ENCODE measurements at regions not wholly inside any gene's neighbourhood (a gene's known extent, or its start where the extent isn't known, plus 50 kb on each side); places are given as distances from the start of the nearest gene placed in this dataset.

GRCh38 chr20:53718142-53719021 is 124.7 kb upstream of the ZNF217 start:
- no peak for TF ChIP-seq CTCF (IDR thresholded peaks at IDR 0.05; ENCODE audit: insufficient read depth, low read depth, low read length)
- DNase-seq (ENCODE audit: low read depth): no peak
- H3K4me3 ChIP-seq (ENCODE audit: low read depth, low read length): no peak overlapping the region

DNA sequence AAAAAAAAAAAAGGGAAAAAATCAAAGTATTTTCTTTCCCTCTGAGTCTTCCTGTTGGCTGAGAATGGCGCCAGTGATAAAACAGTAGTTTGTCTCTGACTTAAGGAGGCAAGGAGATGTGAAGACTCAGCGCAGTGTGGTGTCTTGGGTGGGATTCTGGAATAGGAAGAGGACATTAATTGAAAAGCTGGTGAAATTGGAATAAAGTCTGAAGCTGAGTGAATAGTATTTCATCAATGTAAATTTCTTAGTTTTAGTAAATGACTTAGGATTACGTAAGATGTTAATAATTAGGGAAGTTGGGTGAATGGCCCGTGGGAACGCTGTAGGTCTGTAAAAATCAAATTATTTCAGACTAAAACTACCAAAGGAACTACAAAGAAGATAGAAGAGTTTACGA is 122.8 kb upstream of the ZNF217 start:
- DNase-seq (ENCODE audit: low read depth): no peak
- no peak for TF ChIP-seq CTCF (IDR thresholded peaks at IDR 0.05; ENCODE audit: insufficient read depth, low read depth, low read length)
- H3K4me3 ChIP-seq (ENCODE audit: low read depth, low read length): no peak overlapping the region

- no peak for TF ChIP-seq CTCF (IDR thresholded peaks at IDR 0.05; ENCODE audit: insufficient read depth, low read depth, low read length)
- DNase-seq (ENCODE audit: low read depth): no peak
- no peak overlapping the region for H3K4me3 ChIP-seq (ENCODE audit: low read depth, low read length)
Measured at GRCh38 chr20:53714524-53714923, 120.9 kb upstream of the ZNF217 start.

- no peak for DNase-seq (ENCODE audit: low read depth)
- H3K4me3 ChIP-seq (ENCODE audit: low read depth, low read length): no peak overlapping the region
- no peak for TF ChIP-seq CTCF (IDR thresholded peaks at IDR 0.05; ENCODE audit: insufficient read depth, low read depth, low read length)
Measured at GRCh38 chr20:53713328-53714056, 119.9 kb upstream of the ZNF217 start.

DNA sequence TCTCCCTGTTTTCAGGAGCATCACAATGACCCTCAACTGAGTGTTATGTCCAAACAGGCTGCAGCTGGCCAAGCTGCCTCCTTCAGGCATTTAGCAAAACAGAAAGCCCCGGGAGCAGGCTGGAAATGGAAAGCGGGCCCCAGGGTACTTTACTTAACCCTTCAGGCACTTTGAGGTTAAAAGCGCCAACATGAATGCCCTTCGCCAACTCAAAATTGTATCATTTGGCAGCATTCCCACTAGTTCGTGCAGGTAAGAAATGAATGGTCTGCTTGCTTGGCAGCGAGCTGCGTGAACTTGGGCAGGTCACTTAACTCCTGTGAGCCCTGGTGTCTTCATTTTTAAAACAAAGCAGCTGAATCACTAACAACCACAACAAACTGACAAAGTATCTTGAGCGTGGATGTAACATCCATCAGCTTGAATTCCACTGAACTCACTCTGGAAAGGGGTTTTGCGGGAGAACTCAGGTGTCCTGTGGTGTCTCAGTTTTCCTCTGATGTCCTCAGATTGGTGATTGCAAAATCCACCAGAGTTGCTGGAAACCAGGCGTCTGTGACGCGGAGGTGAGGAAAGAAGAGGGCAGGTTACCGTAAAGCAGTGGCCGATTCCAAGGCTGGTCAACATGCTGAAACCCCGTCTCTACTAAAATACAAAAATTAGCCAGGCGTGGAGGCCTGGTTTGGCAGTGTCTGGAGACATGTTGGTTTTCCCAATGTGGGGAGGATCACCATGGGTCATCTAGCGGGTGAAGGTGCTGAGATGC is 118.8 kb upstream of the ZNF217 start:
- no peak overlapping the region for H3K4me3 ChIP-seq (ENCODE audit: low read depth, low read length)

More for the DNA sequence above, 118.8 kb upstream of the ZNF217 start:
- no peak for DNase-seq (ENCODE audit: low read depth)
- TF ChIP-seq CTCF (IDR thresholded peaks at IDR 0.05; ENCODE audit: insufficient read depth, low read depth, low read length): no peak

All from fibroblast of villous mesenchyme (primary cell).